ENCODE measurements at regions not wholly inside any gene's neighbourhood (a gene's known extent, or its start where the extent isn't known, plus 50 kb on each side); places are given as distances from the start of the nearest gene placed in this dataset.

DNA sequence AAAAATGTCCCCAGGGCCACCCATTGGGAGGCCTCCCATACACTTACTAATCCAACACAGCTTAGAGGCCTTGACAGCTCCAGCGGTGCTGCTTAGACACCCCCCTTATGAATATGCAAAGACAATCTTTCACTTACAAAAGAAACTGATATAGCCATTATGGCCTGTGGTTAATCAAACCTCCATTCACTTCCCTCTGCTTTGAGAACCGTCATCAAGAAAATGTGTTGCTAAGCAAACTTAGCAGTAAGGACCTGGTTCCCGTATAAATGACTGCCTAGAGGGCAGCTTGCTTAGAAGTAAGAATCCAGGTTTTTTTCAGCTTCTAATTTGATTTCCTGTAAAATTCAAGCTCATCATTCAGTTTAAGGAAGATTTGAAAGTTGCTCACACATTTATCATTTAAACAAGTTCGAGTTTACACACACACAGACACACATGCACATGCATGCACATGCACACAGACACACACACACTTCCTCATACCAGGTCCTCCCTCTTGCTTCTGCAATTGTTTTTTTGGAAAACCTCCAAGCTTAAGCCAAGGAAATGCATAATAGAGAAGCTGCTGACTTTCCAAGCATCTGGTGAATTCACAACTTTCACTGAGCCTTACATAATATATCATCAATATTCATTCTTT, 137.7 kb upstream of the BLID start:
- TF ChIP-seq CEBPB (IDR thresholded peaks at IDR 0.05) = no peak
- TF ChIP-seq TEAD4 (IDR thresholded peaks at IDR 0.05) = 0 out of 2 replicates have a peak, but pooled peaks have one; percentile 21

- TF ChIP-seq TCF12 (IDR thresholded peaks at IDR 0.05; ENCODE audit: low read depth) = no peak
- no peak for TF ChIP-seq CEBPB (IDR thresholded peaks at IDR 0.05)
- TF ChIP-seq YY1 (IDR thresholded peaks at IDR 0.05; ENCODE audit: low read depth) = no peak
- no peak for TF ChIP-seq USF1 (IDR thresholded peaks at IDR 0.05)
- TF ChIP-seq NFIC (IDR thresholded peaks at IDR 0.05) = no peak
- no peak for TF ChIP-seq ZBTB7A (IDR thresholded peaks at IDR 0.05; ENCODE audit: low read depth)
- no peak for TF ChIP-seq MAX (IDR thresholded peaks at IDR 0.05)
- no peak for TF ChIP-seq FOXM1 (IDR thresholded peaks at IDR 0.05; ENCODE audit: borderline replicate concordance, low read depth)
- TF ChIP-seq TEAD4 (IDR thresholded peaks at IDR 0.05) = no peak
- TF ChIP-seq RAD21 (IDR thresholded peaks at IDR 0.05; ENCODE audit: low read depth) = no peak
Measured at GRCh38 chr11:122248939-122249338, 132.9 kb upstream of the BLID start.

- TF ChIP-seq TAF1 (IDR thresholded peaks at IDR 0.05; ENCODE audit: low read depth) (no peak), CREB1 (IDR thresholded peaks at IDR 0.05; ENCODE audit: low read depth) (no peak), NFIC (IDR thresholded peaks at IDR 0.05) (no peak), FOXM1 (IDR thresholded peaks at IDR 0.05; ENCODE audit: borderline replicate concordance, low read depth) (no peak), EP300 (IDR thresholded peaks at IDR 0.05; ENCODE audit: borderline replicate concordance) (no peak), MAX (IDR thresholded peaks at IDR 0.05) (no peak), ZBTB7A (IDR thresholded peaks at IDR 0.05; ENCODE audit: low read depth) (no peak), CEBPB (IDR thresholded peaks at IDR 0.05) (no peak), USF1 (IDR thresholded peaks at IDR 0.05) (no peak), YY1 (IDR thresholded peaks at IDR 0.05; ENCODE audit: low read depth) (no peak), TEAD4 (IDR thresholded peaks at IDR 0.05) (no peak), TCF12 (IDR thresholded peaks at IDR 0.05; ENCODE audit: low read depth) (no peak), RAD21 (IDR thresholded peaks at IDR 0.05; ENCODE audit: low read depth) (no peak), EGR1 (IDR thresholded peaks at IDR 0.05) (no peak), REST (IDR thresholded peaks at IDR 0.05; ENCODE audit: low read depth) (no peak)
Measured at GRCh38 chr11:122248131-122248530, 132.1 kb upstream of the BLID start.

DNA sequence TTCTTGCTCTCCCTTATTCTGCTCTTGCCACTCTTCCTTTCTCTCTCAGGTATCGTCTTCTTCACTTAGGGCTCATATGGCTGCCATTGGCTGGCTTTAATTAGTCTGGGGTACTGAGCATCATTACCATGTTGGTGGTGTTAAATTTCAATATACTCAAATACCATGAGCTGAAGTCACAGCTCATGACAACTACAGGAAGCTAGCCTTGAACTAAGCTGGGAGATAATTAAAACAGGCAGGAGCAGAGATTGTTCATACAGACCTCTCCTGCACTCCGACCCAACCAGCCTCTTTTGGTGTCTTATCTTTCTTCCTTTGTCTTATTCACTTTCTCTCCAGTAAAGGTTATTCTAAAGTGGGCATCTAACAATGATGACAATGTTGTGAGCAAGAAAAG, 130.9 kb upstream of the BLID start:
- TF ChIP-seq NFIC (IDR thresholded peaks at IDR 0.05) = no peak
- no peak for TF ChIP-seq TEAD4 (IDR thresholded peaks at IDR 0.05)
- no peak for TF ChIP-seq EGR1 (IDR thresholded peaks at IDR 0.05)
- no peak for TF ChIP-seq CEBPB (IDR thresholded peaks at IDR 0.05)
- no peak for TF ChIP-seq EP300 (IDR thresholded peaks at IDR 0.05; ENCODE audit: borderline replicate concordance)
- no peak for TF ChIP-seq ZBTB7A (IDR thresholded peaks at IDR 0.05; ENCODE audit: low read depth)
- TF ChIP-seq TCF12 (IDR thresholded peaks at IDR 0.05; ENCODE audit: low read depth) = no peak

DNA sequence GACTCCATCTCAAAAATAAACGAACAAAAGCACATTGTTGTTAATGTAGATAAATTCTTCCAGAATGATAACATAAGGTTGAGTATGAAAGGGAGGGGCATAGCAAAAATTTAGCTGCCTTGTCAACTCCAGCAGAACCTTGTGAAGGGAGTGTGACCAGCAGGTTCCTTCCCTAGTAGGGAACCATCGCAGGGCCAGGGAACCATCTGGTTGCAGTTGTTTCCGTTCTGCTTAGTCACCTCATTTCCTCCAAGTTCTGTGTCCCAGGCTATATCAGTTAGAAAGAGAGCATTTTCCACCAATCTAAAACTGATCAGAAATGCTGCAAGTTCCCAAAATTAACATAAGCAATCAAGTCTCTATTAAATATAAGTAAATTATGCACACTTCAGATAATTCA, 126.7 kb upstream of the BLID start:
- TF ChIP-seq RAD21 (IDR thresholded peaks at IDR 0.05; ENCODE audit: low read depth) (no peak), EGR1 (IDR thresholded peaks at IDR 0.05) (no peak), TAF1 (IDR thresholded peaks at IDR 0.05; ENCODE audit: low read depth) (no peak), CEBPB (IDR thresholded peaks at IDR 0.05) (no peak), CREB1 (IDR thresholded peaks at IDR 0.05; ENCODE audit: low read depth) (no peak), ZBTB7A (IDR thresholded peaks at IDR 0.05; ENCODE audit: low read depth) (no peak), YY1 (IDR thresholded peaks at IDR 0.05; ENCODE audit: low read depth) (no peak), USF1 (IDR thresholded peaks at IDR 0.05) (no peak), TCF12 (IDR thresholded peaks at IDR 0.05; ENCODE audit: low read depth) (no peak), FOXM1 (IDR thresholded peaks at IDR 0.05; ENCODE audit: borderline replicate concordance, low read depth) (no peak), EP300 (IDR thresholded peaks at IDR 0.05; ENCODE audit: borderline replicate concordance) (no peak), MAX (IDR thresholded peaks at IDR 0.05) (no peak), REST (IDR thresholded peaks at IDR 0.05; ENCODE audit: low read depth) (no peak), NFIC (IDR thresholded peaks at IDR 0.05) (no peak), TEAD4 (IDR thresholded peaks at IDR 0.05) (no peak)
